ENCODE measurements at regions not wholly inside any gene's neighbourhood (a gene's known extent, or its start where the extent isn't known, plus 50 kb on each side); places are given as distances from the start of the nearest gene placed in this dataset.

DNA sequence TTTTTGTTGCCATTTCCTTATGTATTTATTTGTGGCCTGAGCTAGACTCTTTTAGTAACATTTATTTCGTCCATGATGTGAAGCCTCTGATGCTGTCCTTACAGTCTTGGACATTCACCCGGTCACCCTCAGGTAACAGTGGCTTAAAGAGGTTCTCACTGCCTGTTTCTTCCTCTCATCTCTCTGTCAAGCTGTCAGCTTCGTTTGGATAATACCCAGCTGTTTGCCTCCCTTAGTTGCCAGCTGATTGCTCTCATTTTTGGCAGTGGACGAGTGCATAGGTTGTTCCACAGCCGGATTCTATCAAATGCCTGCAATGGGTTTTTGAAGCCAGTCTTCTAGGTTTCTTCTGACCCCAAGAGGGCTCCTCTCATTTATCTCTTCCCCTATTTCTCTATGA is 427.7 kb downstream of the MED10 start:
- H3K27ac ChIP-seq (ENCODE audit: low read depth, low read length): no peak overlapping the region
- no peak overlapping the region for H3K9ac ChIP-seq (ENCODE audit: low read length)
- no peaks in the 10 kb centered on the region for H3K4me1 ChIP-seq (ENCODE audit: control insufficient read depth, insufficient read depth, low read length)
- H3K27me3 ChIP-seq (ENCODE audit: control insufficient read depth, insufficient read depth, low read length): peaks cover 21% of the 10 kb centered on the region
- H3K36me3 ChIP-seq (ENCODE audit: control insufficient read depth, insufficient read depth, low read length): no peaks in the 10 kb centered on the region
- no peaks in the 10 kb centered on the region for H3K9me3 ChIP-seq (ENCODE audit: control insufficient read depth, insufficient read depth, low read depth, low read length)
- no peak overlapping the region for H3K4me3 ChIP-seq (ENCODE audit: low read depth, low read length)

DNA sequence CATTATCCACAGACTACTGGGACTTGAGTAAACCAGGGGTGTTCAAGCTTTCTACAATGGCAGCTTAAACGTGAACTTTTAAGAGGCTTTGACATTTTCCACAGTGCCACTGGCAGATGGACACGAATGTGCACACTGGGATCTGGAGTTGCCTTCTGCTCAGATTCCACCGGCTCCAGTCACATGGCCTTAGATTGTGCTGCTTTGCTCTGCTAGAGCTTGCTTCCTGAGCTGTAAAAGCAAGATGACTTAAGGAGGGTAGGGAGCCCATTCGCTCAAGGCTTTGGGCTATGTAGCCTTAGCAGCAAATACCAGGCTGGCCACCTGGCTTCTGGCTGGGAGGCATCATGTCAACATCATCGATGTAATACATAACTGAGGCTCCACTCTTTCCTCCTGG is 436.9 kb downstream of the MED10 start:
- no peaks in the 10 kb centered on the region for H3K27me3 ChIP-seq (ENCODE audit: control insufficient read depth, insufficient read depth, low read length)
- H3K27ac ChIP-seq (ENCODE audit: low read depth, low read length): no peak overlapping the region
- H3K9me3 ChIP-seq (ENCODE audit: control insufficient read depth, insufficient read depth, low read depth, low read length): no peaks in the 10 kb centered on the region
- H3K4me1 ChIP-seq (ENCODE audit: control insufficient read depth, insufficient read depth, low read length): no peaks in the 10 kb centered on the region
- H3K9ac ChIP-seq (ENCODE audit: low read length): no peak overlapping the region
- no peaks in the 10 kb centered on the region for H3K36me3 ChIP-seq (ENCODE audit: control insufficient read depth, insufficient read depth, low read length)
- no peak overlapping the region for H3K4me3 ChIP-seq (ENCODE audit: low read depth, low read length)

DNA sequence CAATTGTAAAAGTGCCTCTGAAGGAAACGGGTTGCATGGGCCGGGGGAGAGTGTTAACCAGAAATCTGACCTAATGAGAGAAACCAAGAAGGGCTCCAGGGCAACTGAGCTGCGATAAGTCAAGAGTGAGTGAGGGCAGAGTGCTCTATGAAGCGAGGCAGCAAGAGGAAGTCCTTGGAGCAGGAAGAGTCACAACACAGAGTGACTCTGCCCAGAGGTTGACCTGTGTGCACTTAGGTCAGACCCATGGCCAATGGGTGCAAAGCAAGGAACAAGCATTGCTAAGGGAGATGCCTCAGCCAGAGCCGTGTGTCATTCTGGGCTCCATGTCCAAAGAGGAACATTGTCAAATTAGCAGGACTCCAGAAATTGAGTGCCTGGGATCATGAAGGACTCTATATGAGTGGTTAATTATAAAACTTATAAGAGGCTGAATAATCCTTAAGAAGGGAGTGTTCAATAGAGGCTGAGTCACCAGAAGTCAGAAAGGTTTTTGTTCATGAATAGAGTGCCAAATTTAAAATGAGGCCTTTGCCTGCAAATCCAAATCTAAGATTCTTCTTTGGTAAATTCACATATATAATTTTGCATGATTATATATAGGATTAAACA is 438.5 kb downstream of the MED10 start:
- Histone ChIP-seq H3K36me3 (ENCODE audit: control insufficient read depth, insufficient read depth, low read length) (no peaks in the 10 kb centered on the region), H3K9ac (ENCODE audit: low read length) (no peak overlapping the region), H3K27me3 (ENCODE audit: control insufficient read depth, insufficient read depth, low read length) (no peaks in the 10 kb centered on the region), H3K4me1 (ENCODE audit: control insufficient read depth, insufficient read depth, low read length) (no peaks in the 10 kb centered on the region), H3K27ac (ENCODE audit: low read depth, low read length) (no peak overlapping the region), H3K9me3 (ENCODE audit: control insufficient read depth, insufficient read depth, low read depth, low read length) (no peaks in the 10 kb centered on the region), H3K4me3 (ENCODE audit: low read depth, low read length) (no peak overlapping the region)

DNA sequence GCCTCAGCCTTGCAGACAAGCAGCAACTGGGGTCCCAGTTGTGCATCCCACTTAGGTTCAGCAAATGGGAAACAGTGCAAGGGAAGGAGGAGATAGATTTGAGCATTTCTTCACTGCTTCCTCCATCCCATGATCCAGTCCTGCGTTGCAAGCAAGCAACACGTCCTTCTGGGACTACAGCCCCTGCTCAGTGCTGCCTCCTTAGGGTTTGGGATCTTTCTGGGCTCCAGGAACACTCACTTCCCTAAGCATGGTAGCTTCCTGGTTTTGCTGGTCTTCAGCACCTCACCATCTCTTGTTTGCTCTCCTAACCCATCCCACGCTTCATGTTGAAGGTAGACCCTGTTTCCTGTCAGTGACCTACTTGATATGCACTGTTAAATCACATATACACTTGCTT is 444.7 kb downstream of the MED10 start:
- no peak overlapping the region for H3K27ac ChIP-seq (ENCODE audit: low read depth, low read length)
- H3K4me3 ChIP-seq (ENCODE audit: low read depth, low read length): no peak overlapping the region
- no peaks in the 10 kb centered on the region for H3K9me3 ChIP-seq (ENCODE audit: control insufficient read depth, insufficient read depth, low read depth, low read length)
- H3K4me1 ChIP-seq (ENCODE audit: control insufficient read depth, insufficient read depth, low read length): no peaks in the 10 kb centered on the region
- no peak overlapping the region for H3K9ac ChIP-seq (ENCODE audit: low read length)
- H3K36me3 ChIP-seq (ENCODE audit: control insufficient read depth, insufficient read depth, low read length): no peaks in the 10 kb centered on the region
- no peaks in the 10 kb centered on the region for H3K27me3 ChIP-seq (ENCODE audit: control insufficient read depth, insufficient read depth, low read length)

DNA sequence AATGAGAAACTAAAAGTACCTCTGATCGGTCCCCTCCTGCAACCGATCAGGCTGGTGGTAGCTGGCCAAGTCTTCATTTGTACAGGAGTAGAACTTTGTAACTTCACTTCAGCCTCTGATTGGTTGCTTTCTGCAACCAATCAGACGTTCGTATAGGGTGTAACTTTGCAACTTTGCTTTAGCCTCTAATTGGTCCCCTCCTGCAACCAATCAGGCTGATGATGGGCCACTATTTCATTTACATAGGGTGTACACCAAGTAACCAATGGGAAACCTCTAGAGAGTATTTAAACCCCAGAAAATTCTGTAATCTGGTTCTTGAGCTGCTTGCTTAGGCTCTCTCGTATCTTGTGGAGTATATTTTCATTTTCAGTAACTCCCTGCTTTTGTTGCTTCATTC is 445.5 kb downstream of the MED10 start:
- Histone ChIP-seq H3K27ac (ENCODE audit: low read depth, low read length) (no peak overlapping the region), H3K4me1 (ENCODE audit: control insufficient read depth, insufficient read depth, low read length) (no peaks in the 10 kb centered on the region), H3K4me3 (ENCODE audit: low read depth, low read length) (no peak overlapping the region), H3K36me3 (ENCODE audit: control insufficient read depth, insufficient read depth, low read length) (no peaks in the 10 kb centered on the region), H3K9ac (ENCODE audit: low read length) (no peak overlapping the region), H3K27me3 (ENCODE audit: control insufficient read depth, insufficient read depth, low read length) (no peaks in the 10 kb centered on the region), H3K9me3 (ENCODE audit: control insufficient read depth, insufficient read depth, low read depth, low read length) (no peaks in the 10 kb centered on the region)

DNA sequence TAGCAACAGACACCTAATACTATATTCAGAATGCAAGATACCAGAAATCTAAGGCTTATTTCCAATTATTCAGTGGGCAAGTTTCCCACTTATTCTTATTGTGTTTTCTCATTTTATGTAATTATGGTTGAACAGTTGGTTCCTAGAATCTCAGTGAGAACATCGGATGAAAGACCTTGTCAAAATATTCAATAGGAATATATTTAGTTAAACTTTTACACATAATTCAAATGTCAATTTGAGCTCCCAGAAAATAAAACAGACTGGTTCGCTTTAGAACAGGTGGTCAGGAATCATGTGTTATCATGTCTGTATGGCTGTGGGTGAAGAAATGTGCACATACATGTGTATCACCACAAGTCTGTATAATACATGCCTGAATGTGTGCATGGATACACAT is 447.8 kb downstream of the MED10 start:
- H3K4me3 ChIP-seq (ENCODE audit: low read depth, low read length): no peak overlapping the region
- no peaks in the 10 kb centered on the region for H3K9me3 ChIP-seq (ENCODE audit: control insufficient read depth, insufficient read depth, low read depth, low read length)
- no peak overlapping the region for H3K27ac ChIP-seq (ENCODE audit: low read depth, low read length)
- H3K4me1 ChIP-seq (ENCODE audit: control insufficient read depth, insufficient read depth, low read length): no peaks in the 10 kb centered on the region
- H3K36me3 ChIP-seq (ENCODE audit: control insufficient read depth, insufficient read depth, low read length): no peaks in the 10 kb centered on the region
- no peaks in the 10 kb centered on the region for H3K27me3 ChIP-seq (ENCODE audit: control insufficient read depth, insufficient read depth, low read length)
- H3K9ac ChIP-seq (ENCODE audit: low read length): no peak overlapping the region

DNA sequence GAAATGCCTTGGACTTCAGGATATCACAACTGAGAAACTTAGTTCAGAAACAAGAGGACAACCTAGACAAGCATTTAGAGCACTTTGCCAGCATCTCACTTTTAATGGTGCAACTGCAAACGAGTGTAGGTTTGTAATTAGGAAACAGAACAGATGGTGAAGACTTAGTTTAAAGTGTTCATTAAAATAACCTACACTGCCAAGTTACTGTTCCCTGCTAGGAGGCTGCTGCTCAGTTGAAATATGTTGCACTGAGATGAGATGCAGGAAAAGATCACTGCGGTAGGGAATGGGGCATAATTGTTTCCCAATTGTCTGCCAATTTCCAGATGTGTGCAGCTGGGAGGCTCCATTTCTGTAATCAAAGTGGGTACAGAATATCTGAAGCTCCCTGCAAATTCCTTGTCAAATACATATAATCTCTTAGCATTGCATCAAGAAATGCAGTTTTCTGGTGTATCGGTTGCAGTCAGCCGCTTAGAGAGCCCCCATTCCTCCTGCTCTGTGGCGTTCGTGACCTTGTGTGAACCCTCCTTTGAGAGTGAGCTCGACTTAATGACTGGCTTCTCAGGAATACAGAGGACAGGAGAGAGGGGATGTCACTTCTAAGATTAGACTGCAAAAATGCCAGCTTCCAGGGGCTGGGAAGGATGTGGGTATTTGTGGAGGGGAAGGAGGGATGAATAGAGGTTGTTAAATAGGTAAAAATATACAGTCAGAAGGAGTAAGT is 448.9 kb downstream of the MED10 start:
- Histone ChIP-seq H3K36me3 (ENCODE audit: control insufficient read depth, insufficient read depth, low read length) (no peaks in the 10 kb centered on the region), H3K27ac (ENCODE audit: low read depth, low read length) (no peak overlapping the region), H3K4me1 (ENCODE audit: control insufficient read depth, insufficient read depth, low read length) (no peaks in the 10 kb centered on the region), H3K9ac (ENCODE audit: low read length) (no peak overlapping the region), H3K4me3 (ENCODE audit: low read depth, low read length) (no peak overlapping the region), H3K9me3 (ENCODE audit: control insufficient read depth, insufficient read depth, low read depth, low read length) (no peaks in the 10 kb centered on the region), H3K27me3 (ENCODE audit: control insufficient read depth, insufficient read depth, low read length) (no peaks in the 10 kb centered on the region)

DNA sequence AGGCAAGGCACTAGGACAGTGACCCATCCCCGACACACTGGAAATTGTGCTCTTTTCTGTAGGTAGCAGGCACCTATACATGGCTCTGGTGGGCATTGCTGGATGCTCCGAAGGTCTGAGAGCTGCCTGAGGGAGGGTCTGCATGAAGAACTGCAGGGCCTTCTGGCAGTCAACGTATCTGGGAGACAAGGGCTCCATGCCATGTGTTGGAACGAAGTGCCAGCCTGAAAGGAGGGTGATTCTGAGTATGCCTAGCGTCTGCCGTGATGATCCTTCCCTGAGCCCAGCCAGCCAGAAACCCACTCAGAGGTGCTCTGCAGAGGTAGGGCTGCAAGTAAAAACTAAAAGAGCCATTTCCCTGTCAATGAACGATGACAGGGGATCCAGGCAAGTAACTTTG is 453.2 kb downstream of the MED10 start:
- Histone ChIP-seq H3K4me3 (ENCODE audit: low read depth, low read length) (no peak overlapping the region), H3K27me3 (ENCODE audit: control insufficient read depth, insufficient read depth, low read length) (no peaks in the 10 kb centered on the region), H3K4me1 (ENCODE audit: control insufficient read depth, insufficient read depth, low read length) (no peaks in the 10 kb centered on the region), H3K27ac (ENCODE audit: low read depth, low read length) (no peak overlapping the region), H3K9ac (ENCODE audit: low read length) (no peak overlapping the region), H3K36me3 (ENCODE audit: control insufficient read depth, insufficient read depth, low read length) (no peaks in the 10 kb centered on the region), H3K9me3 (ENCODE audit: control insufficient read depth, insufficient read depth, low read depth, low read length) (no peaks in the 10 kb centered on the region)

DNA sequence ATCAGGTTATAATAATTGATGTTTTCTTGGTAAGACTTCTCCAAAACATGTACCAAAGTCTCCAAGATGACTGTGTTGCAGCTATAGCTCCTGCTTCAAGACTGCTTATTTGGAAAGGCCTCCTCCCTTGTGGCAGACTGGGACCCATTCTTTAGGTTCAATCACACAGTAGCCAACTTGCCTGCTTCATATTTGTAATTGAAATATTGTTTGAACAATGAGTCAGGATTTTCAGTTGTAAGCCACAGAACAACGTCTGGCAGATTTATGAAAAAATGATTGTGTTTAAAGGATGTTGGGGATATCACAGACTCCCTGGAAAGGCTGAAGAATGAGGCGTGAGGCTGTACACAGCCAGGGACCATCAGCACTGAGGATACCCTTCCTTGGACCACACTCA is 458.9 kb downstream of the MED10 start:
- Histone ChIP-seq H3K27me3 (ENCODE audit: control insufficient read depth, insufficient read depth, low read length) (no peaks in the 10 kb centered on the region), H3K27ac (ENCODE audit: low read depth, low read length) (no peak overlapping the region), H3K4me1 (ENCODE audit: control insufficient read depth, insufficient read depth, low read length) (no peaks in the 10 kb centered on the region), H3K9ac (ENCODE audit: low read length) (no peak overlapping the region), H3K36me3 (ENCODE audit: control insufficient read depth, insufficient read depth, low read length) (no peaks in the 10 kb centered on the region), H3K4me3 (ENCODE audit: low read depth, low read length) (no peak overlapping the region), H3K9me3 (ENCODE audit: control insufficient read depth, insufficient read depth, low read depth, low read length) (no peaks in the 10 kb centered on the region)

DNA sequence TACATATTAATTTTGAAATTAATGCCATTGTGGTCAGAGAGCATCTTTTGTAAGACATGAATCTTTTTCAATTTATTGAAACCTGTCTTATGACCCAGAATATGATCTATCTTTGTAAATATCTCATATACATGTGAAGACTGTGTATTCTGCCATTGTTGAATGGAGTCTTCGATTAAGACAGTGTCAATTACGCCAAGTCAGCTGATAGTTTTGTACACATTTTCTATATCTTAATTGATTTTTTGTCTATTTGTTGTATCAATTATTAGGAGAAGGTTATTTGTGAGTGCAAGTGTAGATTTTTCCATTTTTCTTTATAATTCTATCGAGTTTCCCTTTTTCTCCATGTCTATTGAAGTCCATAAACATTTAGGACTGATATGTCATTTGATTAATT is 471.6 kb downstream of the MED10 start:
- Histone ChIP-seq H3K4me3 (ENCODE audit: low read depth, low read length) (no peak overlapping the region), H3K27me3 (ENCODE audit: control insufficient read depth, insufficient read depth, low read length) (no peaks in the 10 kb centered on the region), H3K27ac (ENCODE audit: low read depth, low read length) (no peak overlapping the region), H3K36me3 (ENCODE audit: control insufficient read depth, insufficient read depth, low read length) (no peaks in the 10 kb centered on the region), H3K9me3 (ENCODE audit: control insufficient read depth, insufficient read depth, low read depth, low read length) (no peaks in the 10 kb centered on the region), H3K4me1 (ENCODE audit: control insufficient read depth, insufficient read depth, low read length) (peaks cover 13% of the 10 kb centered on the region), H3K9ac (ENCODE audit: low read length) (no peak overlapping the region)

DNA sequence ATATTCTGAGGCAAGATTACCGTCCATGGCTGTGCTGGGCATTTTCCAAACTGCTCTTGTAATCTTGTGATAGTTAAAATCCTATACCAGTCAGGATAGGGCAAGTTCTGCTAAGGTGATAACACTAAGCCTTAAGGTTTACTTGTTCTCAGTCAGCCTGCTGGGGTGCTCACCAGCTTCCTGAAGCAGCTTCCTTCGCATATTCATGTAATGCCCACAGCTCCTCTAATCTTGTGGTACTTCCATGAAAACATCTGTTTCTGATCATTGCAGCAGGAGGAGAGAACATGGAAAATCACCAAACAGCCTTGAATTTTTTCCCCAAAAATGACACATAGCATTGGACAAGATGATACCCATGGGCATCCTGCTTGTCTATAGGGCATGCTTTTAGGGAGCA is 473.2 kb downstream of the MED10 start:
- H3K9ac ChIP-seq (ENCODE audit: low read length): no peak overlapping the region
- H3K36me3 ChIP-seq (ENCODE audit: control insufficient read depth, insufficient read depth, low read length): no peaks in the 10 kb centered on the region
- no peak overlapping the region for H3K4me3 ChIP-seq (ENCODE audit: low read depth, low read length)
- H3K4me1 ChIP-seq (ENCODE audit: control insufficient read depth, insufficient read depth, low read length): peaks cover 13% of the 10 kb centered on the region
- no peaks in the 10 kb centered on the region for H3K27me3 ChIP-seq (ENCODE audit: control insufficient read depth, insufficient read depth, low read length)
- H3K27ac ChIP-seq (ENCODE audit: low read depth, low read length): no peak overlapping the region
- no peaks in the 10 kb centered on the region for H3K9me3 ChIP-seq (ENCODE audit: control insufficient read depth, insufficient read depth, low read depth, low read length)
